ENCODE measurements at regions not wholly inside any gene's neighbourhood (a gene's known extent, or its start where the extent isn't known, plus 50 kb on each side); places are given as distances from the start of the nearest gene placed in this dataset.

DNA sequence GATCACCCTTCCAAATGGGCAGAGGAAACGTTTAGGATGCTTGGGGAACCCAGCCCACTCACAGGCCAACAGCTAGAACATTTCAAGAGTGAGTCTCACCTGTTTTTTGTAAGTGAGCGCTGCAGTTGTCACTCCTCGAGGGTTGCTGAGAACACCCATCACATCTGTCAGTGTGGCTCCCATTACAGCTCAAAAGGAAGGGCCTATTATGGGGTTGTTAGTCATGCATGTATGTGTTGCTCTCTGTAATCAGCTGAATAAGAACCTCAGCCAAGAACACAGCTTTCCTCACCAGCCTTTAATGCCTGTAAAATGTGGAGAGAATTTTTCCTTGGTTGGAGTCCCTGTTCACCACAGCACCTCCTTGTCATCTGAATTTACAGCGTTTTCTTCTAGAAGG lies 196.3 kb upstream of the KLF4 start:
- CTCF ChIA-PET (ENCODE audit: low intra/inter-chr PET ratio, low total read pairs), result no interaction called here

DNA sequence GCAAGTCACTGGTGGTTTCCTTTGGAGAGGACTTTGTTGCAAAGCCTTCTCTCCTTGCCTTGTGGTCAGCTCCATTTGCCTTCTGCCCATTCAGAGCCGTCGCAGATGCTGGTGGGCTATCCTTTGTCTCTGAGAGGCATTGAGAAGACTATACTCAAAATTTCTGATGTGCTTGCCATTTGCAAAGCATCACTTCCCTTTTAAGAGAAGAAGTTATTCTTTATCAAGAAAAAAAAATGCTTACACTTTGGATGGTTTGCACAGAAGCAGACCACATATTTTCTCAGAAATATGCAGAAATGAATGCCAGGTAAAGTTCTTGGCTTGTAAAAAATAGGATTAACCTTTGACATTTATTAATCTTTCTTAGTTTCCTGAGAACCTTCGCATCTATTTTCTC lies 195.8 kb upstream of the KLF4 start:
- no peak overlapping the region for H2AFZ ChIP-seq (ENCODE audit: low read length)
- no peaks in the 10 kb centered on the region for H3K4me1 ChIP-seq (ENCODE audit: insufficient read depth, low read length)
- no peaks in the 10 kb centered on the region for H3K27me3 ChIP-seq (ENCODE audit: control insufficient read depth in 1 of 2, insufficient read depth in 2 of 2, low read length in 2 of 2)
- H3K36me3 ChIP-seq (replicated peaks in 1 of 2; ENCODE audit: control insufficient read depth in 1 of 2, insufficient read depth in 2 of 2, low read length in 2 of 2), result no peaks in the 10 kb centered on the region
- no peak overlapping the region for H3K27ac ChIP-seq (ENCODE audit: extremely low read length, insufficient read depth, low read length)
- no TSS peak for BruUV-seq (replicated peaks)
- ChIA-PET POLR2A (no interaction called here), CTCF (ENCODE audit: low intra/inter-chr PET ratio, low total read pairs) (no interaction called here)
- in situ Hi-C loops (cut with HindIII; ENCODE audit: extremely low pct_ligation_motif_present, low pct_unique_long_range_greater_than_20kb) (no loop called here), intact Hi-C loops (cut with micrococcal nuclease; ENCODE audit: unreplicated experiment) (no loop called here)
- ATAC-seq, result no peak
- no peak overlapping the region for H3K4me3 ChIP-seq (replicated peaks in 1 of 3; ENCODE audit: insufficient read depth in 1 of 3, low read depth in 2 of 3, low read length in 3 of 3)
- 0% methylated on average over 3 of the region's 3 CpGs for WGBS (ENCODE audit: low lambda C conversion rate)
- DNase-seq (ENCODE audit: low spot score), result no peak
- H3K9ac ChIP-seq (ENCODE audit: insufficient read depth, low read depth, low read length), result no peak overlapping the region
- H3K9me3 ChIP-seq (ENCODE audit: low read length), result no peaks in the 10 kb centered on the region
- no peaks in the 10 kb centered on the region for H3K79me2 ChIP-seq (ENCODE audit: insufficient read depth, low read length)
- no peaks in the 10 kb centered on the region for H4K20me1 ChIP-seq (ENCODE audit: insufficient read depth, low read length)
- FAIRE-seq, result no peak
- no peak overlapping the region for H3K4me2 ChIP-seq (ENCODE audit: low read depth, low read length)
- TF ChIP-seq, protein P1, sequence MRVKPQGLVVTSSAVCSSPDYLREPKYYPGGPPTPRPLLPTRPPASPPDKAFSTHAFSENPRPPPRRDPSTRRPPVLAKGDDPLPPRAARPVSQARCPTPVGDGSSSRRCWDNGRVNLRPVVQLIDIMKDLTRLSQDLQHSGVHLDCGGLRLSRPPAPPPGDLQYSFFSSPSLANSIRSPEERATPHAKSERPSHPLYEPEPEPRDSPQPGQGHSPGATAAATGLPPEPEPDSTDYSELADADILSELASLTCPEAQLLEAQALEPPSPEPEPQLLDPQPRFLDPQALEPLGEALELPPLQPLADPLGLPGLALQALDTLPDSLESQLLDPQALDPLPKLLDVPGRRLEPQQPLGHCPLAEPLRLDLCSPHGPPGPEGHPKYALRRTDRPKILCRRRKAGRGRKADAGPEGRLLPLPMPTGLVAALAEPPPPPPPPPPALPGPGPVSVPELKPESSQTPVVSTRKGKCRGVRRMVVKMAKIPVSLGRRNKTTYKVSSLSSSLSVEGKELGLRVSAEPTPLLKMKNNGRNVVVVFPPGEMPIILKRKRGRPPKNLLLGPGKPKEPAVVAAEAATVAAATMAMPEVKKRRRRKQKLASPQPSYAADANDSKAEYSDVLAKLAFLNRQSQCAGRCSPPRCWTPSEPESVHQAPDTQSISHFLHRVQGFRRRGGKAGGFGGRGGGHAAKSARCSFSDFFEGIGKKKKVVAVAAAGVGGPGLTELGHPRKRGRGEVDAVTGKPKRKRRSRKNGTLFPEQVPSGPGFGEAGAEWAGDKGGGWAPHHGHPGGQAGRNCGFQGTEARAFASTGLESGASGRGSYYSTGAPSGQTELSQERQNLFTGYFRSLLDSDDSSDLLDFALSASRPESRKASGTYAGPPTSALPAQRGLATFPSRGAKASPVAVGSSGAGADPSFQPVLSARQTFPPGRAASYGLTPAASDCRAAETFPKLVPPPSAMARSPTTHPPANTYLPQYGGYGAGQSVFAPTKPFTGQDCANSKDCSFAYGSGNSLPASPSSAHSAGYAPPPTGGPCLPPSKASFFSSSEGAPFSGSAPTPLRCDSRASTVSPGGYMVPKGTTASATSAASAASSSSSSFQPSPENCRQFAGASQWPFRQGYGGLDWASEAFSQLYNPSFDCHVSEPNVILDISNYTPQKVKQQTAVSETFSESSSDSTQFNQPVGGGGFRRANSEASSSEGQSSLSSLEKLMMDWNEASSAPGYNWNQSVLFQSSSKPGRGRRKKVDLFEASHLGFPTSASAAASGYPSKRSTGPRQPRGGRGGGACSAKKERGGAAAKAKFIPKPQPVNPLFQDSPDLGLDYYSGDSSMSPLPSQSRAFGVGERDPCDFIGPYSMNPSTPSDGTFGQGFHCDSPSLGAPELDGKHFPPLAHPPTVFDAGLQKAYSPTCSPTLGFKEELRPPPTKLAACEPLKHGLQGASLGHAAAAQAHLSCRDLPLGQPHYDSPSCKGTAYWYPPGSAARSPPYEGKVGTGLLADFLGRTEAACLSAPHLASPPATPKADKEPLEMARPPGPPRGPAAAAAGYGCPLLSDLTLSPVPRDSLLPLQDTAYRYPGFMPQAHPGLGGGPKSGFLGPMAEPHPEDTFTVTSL (CRISPR knock-in tag; IDR thresholded peaks at IDR 0.05; ENCODE audit: borderline replicate concordance), result no peak
- TF ChIP-seq, protein P2, sequence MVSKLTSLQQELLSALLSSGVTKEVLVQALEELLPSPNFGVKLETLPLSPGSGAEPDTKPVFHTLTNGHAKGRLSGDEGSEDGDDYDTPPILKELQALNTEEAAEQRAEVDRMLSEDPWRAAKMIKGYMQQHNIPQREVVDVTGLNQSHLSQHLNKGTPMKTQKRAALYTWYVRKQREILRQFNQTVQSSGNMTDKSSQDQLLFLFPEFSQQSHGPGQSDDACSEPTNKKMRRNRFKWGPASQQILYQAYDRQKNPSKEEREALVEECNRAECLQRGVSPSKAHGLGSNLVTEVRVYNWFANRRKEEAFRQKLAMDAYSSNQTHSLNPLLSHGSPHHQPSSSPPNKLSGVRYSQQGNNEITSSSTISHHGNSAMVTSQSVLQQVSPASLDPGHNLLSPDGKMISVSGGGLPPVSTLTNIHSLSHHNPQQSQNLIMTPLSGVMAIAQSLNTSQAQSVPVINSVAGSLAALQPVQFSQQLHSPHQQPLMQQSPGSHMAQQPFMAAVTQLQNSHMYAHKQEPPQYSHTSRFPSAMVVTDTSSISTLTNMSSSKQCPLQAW (CRISPR knock-in tag; IDR thresholded peaks at IDR 0.05), result no peak
- TF ChIP-seq ZNF768 (CRISPR knock-in tag; IDR thresholded peaks at IDR 0.05), result no peak
- TF ChIP-seq, protein P3, sequence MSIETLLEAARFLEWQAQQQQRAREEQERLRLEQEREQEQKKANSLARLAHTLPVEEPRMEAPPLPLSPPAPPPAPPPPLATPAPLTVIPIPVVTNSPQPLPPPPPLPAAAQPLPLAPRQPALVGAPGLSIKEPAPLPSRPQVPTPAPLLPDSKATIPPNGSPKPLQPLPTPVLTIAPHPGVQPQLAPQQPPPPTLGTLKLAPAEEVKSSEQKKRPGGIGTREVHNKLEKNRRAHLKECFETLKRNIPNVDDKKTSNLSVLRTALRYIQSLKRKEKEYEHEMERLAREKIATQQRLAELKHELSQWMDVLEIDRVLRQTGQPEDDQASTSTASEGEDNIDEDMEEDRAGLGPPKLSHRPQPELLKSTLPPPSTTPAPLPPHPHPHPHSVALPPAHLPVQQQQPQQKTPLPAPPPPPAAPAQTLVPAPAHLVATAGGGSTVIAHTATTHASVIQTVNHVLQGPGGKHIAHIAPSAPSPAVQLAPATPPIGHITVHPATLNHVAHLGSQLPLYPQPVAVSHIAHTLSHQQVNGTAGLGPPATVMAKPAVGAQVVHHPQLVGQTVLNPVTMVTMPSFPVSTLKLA (IDR thresholded peaks at IDR 0.05), result no peak
- TF ChIP-seq GTF2F1 (IDR thresholded peaks at IDR 0.05; ENCODE audit: low read length), result no peak

More for the DNA sequence above, 196.3 kb upstream of the KLF4 start:
- Histone ChIP-seq H3K4me2 (ENCODE audit: low read depth, low read length) (no peak overlapping the region), H3K36me3 (replicated peaks in 1 of 2; ENCODE audit: control insufficient read depth in 1 of 2, insufficient read depth in 2 of 2, low read length in 2 of 2) (no peaks in the 10 kb centered on the region), H3K4me1 (ENCODE audit: insufficient read depth, low read length) (no peaks in the 10 kb centered on the region), H3K27ac (ENCODE audit: extremely low read length, insufficient read depth, low read length) (no peak overlapping the region), H3K9me3 (ENCODE audit: low read length) (no peaks in the 10 kb centered on the region), H2AFZ (ENCODE audit: low read length) (no peak overlapping the region), H3K79me2 (ENCODE audit: insufficient read depth, low read length) (no peaks in the 10 kb centered on the region), H3K27me3 (ENCODE audit: control insufficient read depth in 1 of 2, insufficient read depth in 2 of 2, low read length in 2 of 2) (no peaks in the 10 kb centered on the region), H3K4me3 (replicated peaks in 1 of 3; ENCODE audit: insufficient read depth in 1 of 3, low read depth in 2 of 3, low read length in 3 of 3) (no peak overlapping the region), H3K9ac (ENCODE audit: insufficient read depth, low read depth, low read length) (no peak overlapping the region), H4K20me1 (ENCODE audit: insufficient read depth, low read length) (no peaks in the 10 kb centered on the region)
- DNase-seq (ENCODE audit: low spot score) (no peak), FAIRE-seq (no peak), ATAC-seq (no peak)
- TF ChIP-seq, protein P4, sequence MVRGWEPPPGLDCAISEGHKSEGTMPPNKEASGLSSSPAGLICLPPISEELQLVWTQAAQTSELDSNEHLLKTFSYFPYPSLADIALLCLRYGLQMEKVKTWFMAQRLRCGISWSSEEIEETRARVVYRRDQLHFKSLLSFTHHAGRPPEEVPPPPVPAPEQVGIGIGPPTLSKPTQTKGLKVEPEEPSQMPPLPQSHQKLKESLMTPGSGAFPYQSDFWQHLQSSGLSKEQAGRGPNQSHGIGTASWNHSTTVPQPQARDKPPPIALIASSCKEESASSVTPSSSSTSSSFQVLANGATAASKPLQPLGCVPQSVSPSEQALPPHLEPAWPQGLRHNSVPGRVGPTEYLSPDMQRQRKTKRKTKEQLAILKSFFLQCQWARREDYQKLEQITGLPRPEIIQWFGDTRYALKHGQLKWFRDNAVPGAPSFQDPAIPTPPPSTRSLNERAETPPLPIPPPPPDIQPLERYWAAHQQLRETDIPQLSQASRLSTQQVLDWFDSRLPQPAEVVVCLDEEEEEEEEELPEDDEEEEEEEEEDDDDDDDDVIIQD (CRISPR knock-in tag; IDR thresholded peaks at IDR 0.05; ENCODE audit: low read depth), result no peak
- TF ChIP-seq SIN3A (IDR thresholded peaks at IDR 0.05; ENCODE audit: borderline replicate concordance, low read depth, low read length) (no peak), JDP2 (CRISPR knock-in tag; IDR thresholded peaks at IDR 0.05; ENCODE audit: borderline replicate concordance) (no peak), SP5 (CRISPR knock-in tag; IDR thresholded peaks at IDR 0.05; ENCODE audit: borderline replicate concordance, low read depth) (no peak), PPARG (CRISPR knock-in tag; conservative IDR thresholded peaks at IDR 0.05) (no peak)
- POLR2A ChIA-PET, result no interaction called here
- BruUV-seq (replicated peaks), result no TSS peak
- intact Hi-C loops (cut with micrococcal nuclease; ENCODE audit: unreplicated experiment), result no loop called here
- 24% methylated on average over 2 of the region's 4 CpGs for WGBS (ENCODE audit: low lambda C conversion rate)
- in situ Hi-C loops (cut with HindIII; ENCODE audit: extremely low pct_ligation_motif_present, low pct_unique_long_range_greater_than_20kb), result no loop called here

Measured in HepG2 (cell line).